Body of pancreas (tissue), 4 donors: ENCODE measurements at regions not wholly inside any gene's neighbourhood (a gene's known extent, or its start where the extent isn't known, plus 50 kb on each side); places are given as distances from the start of the nearest gene placed in this dataset.
A peak's percentile ranks its signal among the peaks of the same experiment; 100 is the strongest.

Source experiments
- ATAC-seq: fragments of 150-250 bp; one replicate; pipeline ENCODE4 v1.9.1; 2016
- DNase-seq, 4 donors: peaks; one replicate each; pipeline ENCODE4 v3.0.0-alpha.2; 2019
- H3K27ac ChIP-seq, 4 donors: fragments of 200-600 bp; sonication (generic); 1 replicate in 3 of 4; 2 replicates in 1 of 4; pipeline versions ENCODE4 v1.5.1 to v1.6.1; 2016 to 2019; ENCODE audit warnings: mild to moderate bottlenecking in 1 of 4, mixed read lengths in 1 of 4, moderate library complexity in 1 of 4
- H3K27me3 ChIP-seq, 2 donors: fragments of 200-600 bp; sonication (generic); one replicate each; pipeline ENCODE4 v1.6.0; 2016; ENCODE audit warnings: mild to moderate bottlenecking in 1 of 2
- H3K36me3 ChIP-seq, 2 donors: fragments of 200-600 bp; sonication (generic); replicated peaks in 1 of 2; 2 replicates each; pipeline ENCODE4 v1.5.1; 2016; ENCODE audit warnings: low read depth in 2 of 2; ENCODE audit not compliant: insufficient read depth in 1 of 2
- H3K4me1 ChIP-seq: fragments of 200-600 bp; sonication (generic); one replicate; pipeline ENCODE4 v1.6.0; 2016
- H3K4me3 ChIP-seq, 2 donors: fragments of 200-600 bp; sonication (generic); 1 replicate in 1 of 2; 2 replicates in 1 of 2; pipeline ENCODE4 v1.5.1; 2016 to 2019
- H3K9me3 ChIP-seq, 3 donors: fragments of 200-600 bp; sonication (generic); 1 replicate in 2 of 3; 2 replicates in 1 of 3; pipeline ENCODE4 v1.5.1; 2016
- CTCF ChIP-seq, 7 experiments: fragments of 450-650 bp in 4 of 7; fragments of 200-600 bp in 3 of 7; sonication (generic) in 3 of 7; IDR thresholded peaks; one replicate each; pipeline ENCODE4 v1.5.1; 2016 to 2019; ENCODE audit warnings: antibody characterized with exemption in 7 of 7
- POLR2A ChIP-seq, 3 donors: fragments of 450-650 bp; IDR thresholded peaks; one replicate each; pipeline ENCODE4 v1.6.1; 2016; ENCODE audit warnings: antibody characterized with exemption in 3 of 3, mild to moderate bottlenecking in 2 of 3
- WGBS, 2 donors: methylation state at CpG; one replicate each; pipeline ENCODE4 v1.1.5; 2017; 5-methylcytosine and 5-hydroxymethylcytosine counted together
- intact Hi-C: fragments of 100-400 bp; cut with DNase I; formaldehyde crosslinking; loops from one replicate; pipeline ENCODE4 v1.15.1; 2023

- Histone ChIP-seq H3K36me3 (no peaks in the 10 kb centered on the region), H3K27ac (no peak overlapping the region), H3K9me3 (no peaks in the 10 kb centered on the region), H3K27me3 (no peaks in the 10 kb centered on the region), H3K4me3 (no peak overlapping the region), H3K4me1 (peaks cover 11% of the 10 kb centered on the region)
- ATAC-seq (peak; percentile 56), DNase-seq (no peak)
- intact Hi-C loops, result no loop called here
- TF ChIP-seq CTCF (IDR thresholded peaks at IDR 0.05) (no peak), POLR2A (IDR thresholded peaks at IDR 0.05) (no peak)
- 23 to 27% methylated on average over 7 of the region's 7 CpGs for WGBS, 2 donors
Observed at GRCh38 chr16:63188086-63188771, 1152.0 kb upstream of the CDH8 start.

- H3K36me3 ChIP-seq, result no peaks in the 10 kb centered on the region
- H3K9me3 ChIP-seq, result no peaks in the 10 kb centered on the region
- peaks cover 11% of the 10 kb centered on the region for H3K4me1 ChIP-seq
- ATAC-seq (no peak), DNase-seq (no peak)
- no peaks in the 10 kb centered on the region for H3K27me3 ChIP-seq
- intact Hi-C loops, result no loop called here
- 19% methylated on average over 3 of the region's 3 CpGs for WGBS, 2 donors
- H3K27ac ChIP-seq, result no peak overlapping the region
- TF ChIP-seq CTCF (IDR thresholded peaks at IDR 0.05) (no peak), POLR2A (IDR thresholded peaks at IDR 0.05) (no peak)
- no peak overlapping the region for H3K4me3 ChIP-seq
Observed at GRCh38 chr16:63187638-63188037, 1151.4 kb upstream of the CDH8 start.

- peaks cover 11% of the 10 kb centered on the region for H3K4me1 ChIP-seq
- intact Hi-C loops, result no loop called here
- H3K36me3 ChIP-seq, result no peaks in the 10 kb centered on the region
- ATAC-seq (no peak), DNase-seq (no peak)
- no peaks in the 10 kb centered on the region for H3K9me3 ChIP-seq
- H3K27ac ChIP-seq, result no peak overlapping the region
- H3K4me3 ChIP-seq, result no peak overlapping the region
- no peaks in the 10 kb centered on the region for H3K27me3 ChIP-seq
- TF ChIP-seq POLR2A (IDR thresholded peaks at IDR 0.05) (no peak), CTCF (IDR thresholded peaks at IDR 0.05) (no peak)
- 33 to 54% methylated on average over 4 of the region's 4 CpGs for WGBS, 2 donors
Observed at GRCh38 chr16:63185235-63185780, 1149.1 kb upstream of the CDH8 start.

- ATAC-seq, result no peak
- Histone ChIP-seq H3K36me3 (no peaks in the 10 kb centered on the region), H3K27ac (no peak overlapping the region), H3K9me3 (no peaks in the 10 kb centered on the region), H3K4me1 (peaks cover 11% of the 10 kb centered on the region), H3K27me3 (no peaks in the 10 kb centered on the region), H3K4me3 (no peak overlapping the region)
- TF ChIP-seq CTCF (IDR thresholded peaks at IDR 0.05) (no peak), POLR2A (IDR thresholded peaks at IDR 0.05) (no peak)
- intact Hi-C loops, result no loop called here
- 40 to 83% methylated on average over 2 of the region's 2 CpGs for WGBS, 2 donors
- no peak for DNase-seq
Observed at GRCh38 chr16:63183743-63184142, 1147.5 kb upstream of the CDH8 start.

- no peaks in the 10 kb centered on the region for H3K4me1 ChIP-seq
- intact Hi-C loops, result no loop called here
- H3K27ac ChIP-seq, result no peak overlapping the region
- no peak for DNase-seq
- no peaks in the 10 kb centered on the region for H3K9me3 ChIP-seq
- no peaks in the 10 kb centered on the region for H3K36me3 ChIP-seq
- H3K27me3 ChIP-seq, result no peaks in the 10 kb centered on the region
- H3K4me3 ChIP-seq, result no peak overlapping the region
- ATAC-seq, result no peak
- TF ChIP-seq CTCF (IDR thresholded peaks at IDR 0.05), result no peak
- no peak for TF ChIP-seq POLR2A (IDR thresholded peaks at IDR 0.05)
Observed at GRCh38 chr16:63175313-63175712, 1139.1 kb upstream of the CDH8 start.
